T-helper 2 cell treated with Interferon-gamma antibody and Interleukin-4, amounts not matched to agents 5 μg/mL and 100 μg/mL, for 36 hours (primary cell): ENCODE measurements at regions not wholly inside any gene's neighbourhood (a gene's known extent, or its start where the extent isn't known, plus 50 kb on each side); places are given as distances from the start of the nearest gene placed in this dataset.

ENCODE experiments used
- DNase-seq: peaks from one replicate; pipeline ENCODE4 v3.0.0; 2021; ENCODE audit warnings: low spot score
- H3K27ac Mint-ChIP-seq: one replicate; pipeline ENCODE4 v1.8.0; 2021; ENCODE audit warnings: mild to moderate bottlenecking, mixed read lengths
- H3K27me3 Mint-ChIP-seq: one replicate; pipeline ENCODE4 v1.8.0; 2021; ENCODE audit warnings: low read depth, mixed read lengths
- H3K36me3 Mint-ChIP-seq: one replicate; pipeline ENCODE4 v1.8.0; 2021; ENCODE audit warnings: low read depth, mixed read lengths
- H3K4me1 Mint-ChIP-seq: one replicate; pipeline ENCODE4 v1.8.0; 2021; ENCODE audit warnings: low read depth, mixed read lengths
- H3K4me3 Mint-ChIP-seq: one replicate; pipeline ENCODE4 v1.8.0; 2022; ENCODE audit warnings: mild to moderate bottlenecking, moderate library complexity, mixed read lengths
- H3K9me3 Mint-ChIP-seq: one replicate; pipeline ENCODE4 v1.8.0; 2021; ENCODE audit warnings: mixed read lengths

DNA sequence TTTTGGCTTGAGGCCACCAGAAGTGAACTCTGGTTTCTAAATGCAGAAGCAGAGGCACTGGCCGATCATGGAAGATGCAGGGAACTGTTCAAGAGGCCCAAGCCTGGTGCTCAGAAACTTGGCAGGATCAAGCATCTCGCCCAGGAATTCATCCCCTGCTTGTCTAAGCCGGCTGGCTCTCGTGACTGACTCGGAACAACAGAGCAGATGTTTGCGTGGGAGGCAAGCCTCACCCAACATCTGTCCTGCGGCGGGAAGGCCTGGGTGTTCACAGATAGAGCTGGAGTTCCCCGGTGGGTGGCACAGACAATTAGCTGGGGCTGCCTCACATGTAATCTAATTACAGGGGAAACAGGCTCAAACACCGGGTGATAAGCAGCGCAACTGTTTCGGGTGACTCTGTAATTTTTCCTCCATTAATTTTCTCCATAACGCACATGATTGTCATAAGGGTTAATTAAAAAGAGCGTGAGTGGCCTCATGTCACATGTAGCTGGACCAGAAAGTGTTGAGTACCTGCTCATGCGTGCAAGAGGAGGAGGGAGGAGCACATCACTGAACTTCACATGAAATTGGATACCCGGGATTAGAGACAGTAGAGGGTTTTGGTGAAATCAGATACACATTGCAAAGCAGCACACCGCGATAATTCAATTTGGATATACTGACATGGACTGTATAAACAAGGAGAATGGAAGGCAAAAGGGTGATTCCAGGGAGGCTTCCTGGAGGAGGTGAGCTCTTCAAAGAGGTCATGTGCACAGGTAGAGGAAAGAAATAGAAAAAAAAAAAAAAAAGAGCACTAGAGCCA is 180.0 kb downstream of the ETS2 start:
- H3K4me1 Mint-ChIP-seq: peaks cover 65% of the 10 kb centered on the region
- no peaks in the 10 kb centered on the region for H3K27me3 Mint-ChIP-seq
- peak overlapping the region; percentile 77 for H3K4me3 Mint-ChIP-seq
- DNase-seq: peak; percentile 88
- peak overlapping the region; percentile 95 for H3K27ac Mint-ChIP-seq
- peaks cover 4% of the 10 kb centered on the region for H3K9me3 Mint-ChIP-seq
- H3K36me3 Mint-ChIP-seq: peaks cover 4% of the 10 kb centered on the region

DNA sequence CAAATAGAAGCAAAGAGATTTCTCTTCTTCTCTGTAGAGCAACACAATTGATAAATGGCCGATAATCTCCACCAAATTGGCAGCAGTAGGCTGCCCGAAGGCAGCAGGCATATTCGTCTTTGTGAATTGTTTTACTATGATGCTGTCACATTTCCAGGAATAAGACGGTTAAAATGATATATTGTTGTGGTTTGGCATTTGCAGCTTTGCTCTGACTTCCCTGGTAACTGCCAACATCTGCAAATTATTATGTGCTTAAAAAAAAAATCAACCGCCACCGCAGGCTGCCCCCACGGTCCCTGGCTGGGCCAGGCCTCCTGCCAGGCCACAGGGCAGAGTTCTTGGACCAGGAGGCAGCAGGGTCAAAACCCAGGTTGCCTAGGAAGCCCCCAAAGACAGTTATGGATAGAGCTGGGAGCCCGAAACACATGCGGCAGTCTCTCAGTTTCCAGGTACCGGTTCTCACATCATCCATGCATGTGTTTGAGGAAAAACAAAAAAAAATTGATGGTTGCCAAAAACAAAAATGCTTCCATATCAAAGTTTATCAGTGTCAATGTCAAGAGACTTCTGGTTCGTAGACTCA is 179.3 kb downstream of the ETS2 start:
- Mint-ChIP-seq H3K27ac (peak overlapping the region; percentile 95), H3K27me3 (no peaks in the 10 kb centered on the region), H3K4me3 (peak overlapping the region; percentile 77), H3K4me1 (peaks cover 72% of the 10 kb centered on the region), H3K36me3 (peaks cover 4% of the 10 kb centered on the region), H3K9me3 (peaks cover 4% of the 10 kb centered on the region)
- DNase-seq: peak; percentile 73

DNA sequence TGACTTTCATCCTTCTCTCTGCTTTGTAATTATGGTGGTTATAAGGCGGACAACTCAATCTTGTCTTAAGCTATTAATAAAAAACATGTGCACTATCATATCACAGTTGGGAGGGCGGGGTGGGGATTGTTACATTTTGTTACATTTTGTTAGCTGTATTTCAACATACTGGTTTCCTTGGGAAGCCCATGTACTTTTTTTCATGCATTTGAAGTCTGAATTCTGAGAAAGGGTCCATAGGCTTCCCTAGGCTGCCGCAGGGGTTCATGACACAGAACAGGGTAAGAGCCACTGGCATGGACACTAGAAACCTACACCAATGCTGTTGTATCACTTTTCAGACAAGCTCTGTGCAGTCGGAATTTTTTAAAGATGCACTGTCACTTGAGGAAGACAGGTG is 178.8 kb downstream of the ETS2 start:
- Mint-ChIP-seq H3K4me3 (peak overlapping the region; percentile 77), H3K9me3 (peaks cover 4% of the 10 kb centered on the region), H3K27me3 (no peaks in the 10 kb centered on the region), H3K27ac (peak overlapping the region; percentile 95), H3K4me1 (peaks cover 77% of the 10 kb centered on the region), H3K36me3 (peaks cover 4% of the 10 kb centered on the region)
- DNase-seq: no peak

DNA sequence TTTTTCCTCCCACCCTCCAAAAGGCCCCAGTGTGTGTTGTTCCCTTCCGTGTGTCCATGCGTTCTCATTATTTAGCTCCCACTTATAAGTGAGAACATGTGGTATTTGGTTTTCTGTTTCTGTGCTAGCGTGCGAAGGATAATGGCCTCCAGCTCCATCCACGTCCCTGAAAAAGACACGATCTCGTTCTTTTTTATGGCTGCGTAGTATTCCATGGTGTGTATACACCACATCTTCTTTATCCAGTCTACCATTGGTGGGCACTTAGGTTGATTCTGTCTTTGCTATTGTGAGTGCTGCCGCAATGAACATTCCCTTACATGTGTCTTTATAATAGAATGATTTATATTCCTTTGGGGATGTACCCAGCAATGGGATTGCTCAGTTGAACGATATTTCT is 177.8 kb downstream of the ETS2 start:
- DNase-seq: no peak
- Mint-ChIP-seq H3K9me3 (peaks cover 4% of the 10 kb centered on the region), H3K27ac (peak overlapping the region; percentile 95), H3K36me3 (peaks cover 4% of the 10 kb centered on the region), H3K27me3 (no peaks in the 10 kb centered on the region), H3K4me3 (peak overlapping the region; percentile 23), H3K4me1 (peaks cover 77% of the 10 kb centered on the region)

DNA sequence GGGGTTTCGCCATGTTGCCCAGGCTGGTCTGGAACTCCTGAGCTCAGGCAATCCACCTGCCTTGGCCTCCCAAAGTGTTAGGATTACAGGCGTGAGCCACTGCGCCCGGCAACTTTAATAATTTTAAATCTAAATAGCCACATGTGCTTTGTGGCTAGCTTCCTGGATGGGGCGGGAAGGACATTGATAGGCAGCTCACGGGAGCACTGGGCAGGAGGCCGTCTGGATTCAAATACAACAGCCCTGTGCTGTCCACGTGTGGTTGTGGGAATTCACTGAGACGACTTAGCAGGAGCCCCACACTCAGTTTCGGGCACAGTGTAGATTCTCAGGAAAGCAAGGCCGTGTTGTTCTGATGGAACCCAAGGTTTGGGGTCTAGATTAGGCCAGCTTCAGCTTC is 177.1 kb downstream of the ETS2 start:
- H3K27me3 Mint-ChIP-seq: no peaks in the 10 kb centered on the region
- H3K36me3 Mint-ChIP-seq: peaks cover 4% of the 10 kb centered on the region
- no peak overlapping the region for H3K4me3 Mint-ChIP-seq
- no peak overlapping the region for H3K27ac Mint-ChIP-seq
- peaks cover 72% of the 10 kb centered on the region for H3K4me1 Mint-ChIP-seq
- no peak for DNase-seq
- H3K9me3 Mint-ChIP-seq: peaks cover 4% of the 10 kb centered on the region

DNA sequence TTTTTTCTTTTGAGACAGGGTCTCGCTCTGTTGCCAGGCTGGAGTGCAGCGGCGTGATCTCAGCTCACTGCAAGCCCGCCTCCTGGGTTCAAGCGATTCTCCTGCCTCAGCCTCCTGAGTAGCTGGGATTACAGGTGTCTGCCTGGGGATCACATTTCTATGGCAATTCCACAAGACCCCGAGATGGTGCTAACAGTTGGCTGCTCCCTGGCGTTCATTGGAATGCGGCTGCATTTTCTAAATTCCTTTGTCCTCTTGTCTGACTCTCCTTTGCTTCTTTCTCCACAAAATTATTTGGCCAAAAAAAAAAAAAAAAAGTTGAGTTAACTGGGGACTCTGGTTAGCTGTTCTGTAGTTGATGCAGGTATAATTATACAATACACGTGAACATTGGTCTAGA is 176.4 kb downstream of the ETS2 start:
- Mint-ChIP-seq H3K27me3 (no peaks in the 10 kb centered on the region), H3K4me1 (peaks cover 69% of the 10 kb centered on the region), H3K4me3 (no peak overlapping the region), H3K36me3 (peaks cover 4% of the 10 kb centered on the region), H3K27ac (no peak overlapping the region), H3K9me3 (peaks cover 4% of the 10 kb centered on the region)
- DNase-seq: no peak

DNA sequence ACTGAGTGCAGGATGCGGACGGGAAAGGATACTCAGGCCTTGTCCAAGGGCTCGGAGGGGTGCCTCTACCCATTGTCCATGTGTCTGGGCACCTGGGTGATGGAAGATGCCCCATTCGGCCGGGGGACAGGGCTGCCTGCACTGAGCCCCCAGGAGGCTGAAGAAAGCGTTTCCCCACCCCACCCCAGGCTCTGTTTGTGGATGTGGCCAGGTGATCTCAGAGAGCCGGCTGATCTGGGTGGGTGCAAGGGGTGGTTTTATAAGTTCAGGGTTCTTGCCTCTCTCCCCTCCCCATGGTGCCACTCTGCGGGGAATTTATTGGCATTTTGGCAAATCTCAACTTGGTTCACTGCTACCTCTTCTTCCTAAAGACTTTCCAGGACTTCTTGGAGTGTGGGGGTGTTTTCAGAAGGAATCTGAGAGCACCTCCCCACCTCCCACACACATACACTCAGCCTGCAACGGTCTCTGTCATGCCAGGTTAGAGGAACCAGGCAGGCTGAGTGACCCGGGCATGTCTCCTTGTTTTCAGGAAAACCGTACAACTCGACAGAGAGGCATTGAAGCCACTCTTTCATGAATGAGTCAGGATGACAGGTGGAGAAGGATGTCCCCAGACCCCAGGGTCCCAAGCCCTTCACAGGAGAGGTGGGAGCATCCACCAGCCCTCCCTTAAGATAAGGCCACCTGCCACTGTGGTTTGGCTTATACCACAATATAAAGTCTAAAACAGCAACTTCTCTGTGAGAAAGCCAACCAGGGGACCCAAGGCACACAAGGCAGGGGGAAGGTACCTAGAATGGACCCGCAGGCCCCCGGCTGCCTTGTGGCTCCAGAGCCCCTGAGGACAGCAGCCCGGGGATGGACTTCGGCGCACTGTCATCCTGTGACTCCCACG is 174.9 kb downstream of the ETS2 start:
- H3K4me1 Mint-ChIP-seq: peaks cover 68% of the 10 kb centered on the region
- H3K27ac Mint-ChIP-seq: peak overlapping the region; percentile 89
- H3K36me3 Mint-ChIP-seq: peaks cover 4% of the 10 kb centered on the region
- DNase-seq: no peak
- peaks cover 7% of the 10 kb centered on the region for H3K9me3 Mint-ChIP-seq
- no peaks in the 10 kb centered on the region for H3K27me3 Mint-ChIP-seq
- peak overlapping the region; percentile 62 for H3K4me3 Mint-ChIP-seq

DNA sequence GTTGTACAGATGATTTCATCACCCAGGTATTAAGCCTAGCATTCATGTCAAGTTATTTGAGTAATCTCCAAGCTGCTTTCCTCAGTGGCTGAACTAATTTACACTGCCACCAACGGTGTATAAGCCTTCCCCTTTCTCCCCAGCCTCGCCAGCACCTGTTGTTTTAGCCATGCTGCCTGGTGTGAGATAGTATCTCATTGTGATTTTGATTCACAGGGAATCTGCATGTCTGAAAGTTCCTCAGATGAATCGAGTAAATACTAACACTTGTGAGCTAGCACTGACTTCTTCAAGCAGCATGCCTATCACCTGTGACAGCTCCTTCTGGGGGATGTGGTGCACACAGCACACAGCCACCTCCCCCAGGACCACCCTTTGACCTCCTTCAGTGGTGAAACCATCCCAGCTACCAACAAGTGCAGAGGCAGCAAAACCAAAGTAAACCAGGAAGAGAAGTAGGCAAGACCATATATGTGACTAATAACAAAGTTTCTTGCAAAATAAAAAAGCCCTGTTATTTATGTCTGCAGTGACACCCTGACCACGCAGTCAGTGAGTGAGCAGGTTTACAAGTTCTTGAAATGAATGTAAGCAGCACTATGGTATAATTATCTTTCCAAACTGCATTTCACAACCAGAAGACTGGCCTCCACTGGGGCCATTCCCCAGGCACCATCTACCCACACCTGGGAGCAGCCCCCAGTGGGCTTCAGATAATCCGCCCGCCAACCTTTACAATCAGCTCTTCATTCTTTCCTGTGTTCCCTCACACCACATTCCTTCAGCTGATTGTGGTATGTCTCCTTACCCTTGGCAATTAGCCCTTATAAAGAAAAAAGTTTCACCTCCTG is 173.8 kb downstream of the ETS2 start:
- Mint-ChIP-seq H3K4me3 (peak overlapping the region; percentile 62), H3K27me3 (no peaks in the 10 kb centered on the region)

DNA sequence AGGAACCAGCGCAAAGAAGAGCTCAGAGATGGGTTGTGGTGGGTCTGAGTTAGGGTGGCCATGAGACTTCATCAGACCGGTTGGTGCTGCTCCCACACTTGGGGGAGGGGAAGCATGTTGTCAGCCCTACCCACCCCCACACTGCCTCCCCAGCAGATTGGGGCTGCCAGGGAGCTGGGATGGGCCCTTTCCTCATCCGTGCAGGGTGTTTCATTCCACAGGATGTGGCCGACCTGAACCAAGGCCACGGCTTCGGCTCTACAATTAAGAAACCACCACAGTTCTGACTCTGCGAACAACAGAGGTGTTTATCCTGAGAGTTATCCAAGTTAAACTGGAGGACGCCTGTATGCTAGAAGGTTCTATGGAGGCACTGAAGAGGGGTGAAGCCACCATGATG is 171.2 kb downstream of the ETS2 start:
- Mint-ChIP-seq H3K4me1 (peaks cover 43% of the 10 kb centered on the region), H3K27me3 (no peaks in the 10 kb centered on the region), H3K27ac (peak overlapping the region; percentile 42), H3K9me3 (peaks cover 3% of the 10 kb centered on the region), H3K36me3 (peaks cover 3% of the 10 kb centered on the region), H3K4me3 (no peak overlapping the region)
- DNase-seq: no peak

More for the DNA sequence above, 173.8 kb downstream of the ETS2 start:
- DNase-seq: peak; percentile 58
- H3K36me3 Mint-ChIP-seq: peaks cover 4% of the 10 kb centered on the region
- peak overlapping the region; percentile 89 for H3K27ac Mint-ChIP-seq
- peaks cover 7% of the 10 kb centered on the region for H3K9me3 Mint-ChIP-seq
- peaks cover 58% of the 10 kb centered on the region for H3K4me1 Mint-ChIP-seq

DNA sequence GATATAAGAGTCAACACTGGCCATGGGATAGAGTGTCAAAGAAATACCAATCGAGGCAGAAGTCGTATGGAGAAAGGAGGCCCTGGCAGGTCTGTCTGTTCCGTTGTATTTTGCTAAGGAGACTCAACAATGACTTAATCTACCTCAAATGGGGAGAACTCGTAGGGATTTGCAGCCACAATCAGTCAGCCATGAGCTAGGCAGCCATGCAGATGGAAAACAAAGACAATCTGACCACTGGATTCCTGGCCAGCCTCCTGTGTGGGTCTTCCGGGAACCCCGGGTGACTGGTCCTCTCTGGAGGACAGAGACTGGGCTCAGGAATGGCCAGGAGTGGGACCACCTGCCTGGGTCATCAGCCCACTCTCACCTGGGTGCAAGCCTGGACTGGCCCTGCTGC is 167.8 kb downstream of the ETS2 start:
- H3K27ac Mint-ChIP-seq: no peak overlapping the region
- H3K9me3 Mint-ChIP-seq: peaks cover 3% of the 10 kb centered on the region
- peaks cover 24% of the 10 kb centered on the region for H3K4me1 Mint-ChIP-seq
- no peak overlapping the region for H3K4me3 Mint-ChIP-seq
- no peaks in the 10 kb centered on the region for H3K27me3 Mint-ChIP-seq
- H3K36me3 Mint-ChIP-seq: peaks cover 3% of the 10 kb centered on the region
- DNase-seq: no peak

DNA sequence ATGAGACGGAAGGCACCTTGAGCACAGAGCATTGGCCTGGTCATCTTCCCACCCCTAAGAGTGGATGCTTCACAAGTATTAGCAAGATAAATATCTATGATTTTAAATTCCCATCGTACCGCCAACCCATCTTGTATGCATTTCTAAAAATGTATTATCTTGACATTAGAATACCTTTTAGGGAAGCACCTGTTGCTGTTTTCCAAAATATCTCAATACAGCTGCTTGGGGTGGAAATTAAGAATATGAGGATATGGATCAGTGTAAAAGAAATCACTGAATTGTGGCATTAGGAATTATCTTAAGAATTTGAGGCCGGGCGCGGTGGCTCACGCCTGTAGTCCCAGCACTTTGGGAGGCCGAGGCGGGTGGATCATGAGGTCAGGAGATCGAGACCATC is 166.3 kb downstream of the ETS2 start:
- Mint-ChIP-seq H3K9me3 (peaks cover 3% of the 10 kb centered on the region), H3K27me3 (no peaks in the 10 kb centered on the region), H3K4me1 (peaks cover 23% of the 10 kb centered on the region), H3K4me3 (no peak overlapping the region), H3K27ac (no peak overlapping the region), H3K36me3 (peaks cover 3% of the 10 kb centered on the region)
- no peak for DNase-seq

DNA sequence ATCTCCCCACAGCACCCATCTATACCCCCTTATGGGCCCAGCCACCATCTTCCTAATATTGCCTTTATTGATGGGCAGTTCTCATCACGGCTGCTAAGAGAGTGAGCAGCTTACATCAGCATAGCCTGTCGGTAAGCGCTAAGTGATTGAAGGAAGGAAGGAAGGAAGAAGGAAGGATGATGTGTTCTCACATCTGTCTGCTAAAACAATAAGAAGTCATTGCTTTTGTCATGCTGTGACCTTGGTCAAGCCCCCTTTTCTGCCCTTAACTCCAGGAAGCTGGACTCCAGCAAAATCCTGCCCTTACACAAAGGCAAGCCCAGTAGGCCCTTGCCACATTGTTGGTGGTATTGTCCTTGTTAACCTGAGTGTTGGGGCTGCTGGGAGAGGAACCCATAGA is 165.0 kb downstream of the ETS2 start:
- no peak for DNase-seq
- no peaks in the 10 kb centered on the region for H3K9me3 Mint-ChIP-seq
- H3K4me3 Mint-ChIP-seq: no peak overlapping the region
- H3K36me3 Mint-ChIP-seq: peaks cover 3% of the 10 kb centered on the region
- H3K27me3 Mint-ChIP-seq: no peaks in the 10 kb centered on the region
- H3K27ac Mint-ChIP-seq: no peak overlapping the region
- peaks cover 14% of the 10 kb centered on the region for H3K4me1 Mint-ChIP-seq

DNA sequence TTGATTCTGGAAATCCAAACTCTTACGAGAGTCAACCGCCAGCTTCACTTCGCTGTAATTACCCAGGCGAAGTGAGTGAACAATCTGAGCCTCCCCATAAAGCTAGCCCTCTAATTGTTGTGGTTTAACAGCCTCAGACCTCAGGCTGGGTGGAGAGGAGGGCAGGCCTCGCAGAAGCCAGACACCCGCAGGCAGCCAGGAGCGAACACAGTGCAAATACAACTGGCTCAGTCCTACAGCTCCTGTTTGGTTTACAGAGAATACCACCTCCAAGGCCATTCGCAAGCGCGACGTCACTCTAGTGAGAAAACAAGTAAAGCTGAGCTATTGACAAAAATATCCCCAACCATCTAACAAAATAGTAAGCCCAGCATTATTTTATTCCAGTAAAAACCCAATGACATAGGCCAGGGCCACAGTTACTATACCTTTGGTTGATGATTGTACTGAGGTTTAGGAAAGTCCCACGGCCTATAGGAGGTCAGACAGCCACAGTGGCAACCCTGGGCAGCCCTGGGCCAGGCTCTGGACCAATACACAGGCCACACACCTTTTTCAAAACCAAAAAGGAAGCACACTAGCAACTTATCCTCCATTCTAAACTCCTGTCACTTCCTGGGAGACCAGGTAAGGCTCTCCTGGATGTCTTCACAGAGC is 163.3 kb downstream of the ETS2 start:
- no peak overlapping the region for H3K4me3 Mint-ChIP-seq
- H3K36me3 Mint-ChIP-seq: peaks cover 3% of the 10 kb centered on the region
- H3K27ac Mint-ChIP-seq: no peak overlapping the region
- no peaks in the 10 kb centered on the region for H3K27me3 Mint-ChIP-seq
- peaks cover 11% of the 10 kb centered on the region for H3K4me1 Mint-ChIP-seq
- DNase-seq: no peak
- no peaks in the 10 kb centered on the region for H3K9me3 Mint-ChIP-seq
